Right lung (tissue), 2 donors: ENCODE measurements at regions not wholly inside any gene's neighbourhood (a gene's known extent, or its start where the extent isn't known, plus 50 kb on each side); places are given as distances from the start of the nearest gene placed in this dataset.
A peak's percentile ranks its signal among the peaks of the same experiment; 100 is the strongest.

Experiments used
- DNase-seq, 2 donors: peaks; one replicate each; pipeline ENCODE4 v3.0.0-alpha.2; 2013

GRCh38 chr2:219769090-219769910 lies 141.9 kb downstream of the SLC4A3 start:
- DNase-seq: peak; percentile 12

- DNase-seq: no peak
These were observed 144.7 kb downstream of the SLC4A3 start for GRCh38 chr2:219772103-219772635.

- DNase-seq: no peak
These were observed 145.3 kb downstream of the SLC4A3 start for GRCh38 chr2:219772697-219773096.

- DNase-seq: no peak
These were observed 148.1 kb downstream of the SLC4A3 start for GRCh38 chr2:219775506-219775905.

GRCh38 chr2:219777388-219777787 lies 150.0 kb downstream of the SLC4A3 start:
- DNase-seq: no peak

GRCh38 chr2:219778189-219778588 lies 150.8 kb downstream of the SLC4A3 start:
- no peak for DNase-seq

- DNase-seq: no peak
These were observed 155.4 kb downstream of the SLC4A3 start for GRCh38 chr2:219782737-219783348.

GRCh38 chr2:219783359-219783975 lies 156.0 kb downstream of the SLC4A3 start:
- no peak for DNase-seq

- DNase-seq: no peak
These were observed 156.7 kb downstream of the SLC4A3 start for GRCh38 chr2:219784178-219784577.

GRCh38 chr2:219789476-219789875 lies 162.0 kb downstream of the SLC4A3 start:
- DNase-seq: no peak

GRCh38 chr2:219792446-219792845 lies 165.0 kb downstream of the SLC4A3 start:
- DNase-seq: no peak

GRCh38 chr2:219798430-219798829 lies 171.0 kb downstream of the SLC4A3 start:
- DNase-seq: no peak

GRCh38 chr2:219803294-219803693 lies 175.9 kb downstream of the SLC4A3 start:
- DNase-seq: no peak

GRCh38 chr2:219810895-219811294 lies 183.5 kb downstream of the SLC4A3 start:
- no peak for DNase-seq

GRCh38 chr2:219812672-219813071 lies 185.2 kb downstream of the SLC4A3 start:
- no peak for DNase-seq

GRCh38 chr2:219820767-219821166 lies 193.3 kb downstream of the SLC4A3 start:
- no peak for DNase-seq

- no peak for DNase-seq
These were observed 196.1 kb downstream of the SLC4A3 start for GRCh38 chr2:219823574-219823973.

- no peak for DNase-seq
These were observed 197.6 kb downstream of the SLC4A3 start for GRCh38 chr2:219824996-219825395.

- no peak for DNase-seq
These were observed 200.7 kb downstream of the SLC4A3 start for GRCh38 chr2:219828127-219828526.

GRCh38 chr2:219829667-219830352 lies 202.4 kb downstream of the SLC4A3 start:
- DNase-seq: no peak

GRCh38 chr2:219830353-219830738 lies 202.9 kb downstream of the SLC4A3 start:
- no peak for DNase-seq

- DNase-seq: no peak
These were observed 204.5 kb downstream of the SLC4A3 start for GRCh38 chr2:219831957-219832356.
